ENCODE measurements at regions not wholly inside any gene's neighbourhood (a gene's known extent, or its start where the extent isn't known, plus 50 kb on each side); places are given as distances from the start of the nearest gene placed in this dataset.

GRCh38 chr13:68609661-68610060 lies 1379.5 kb upstream of the PCDH9 start:
- Histone ChIP-seq H2BK15ac (ENCODE audit: low read length) (no peak overlapping the region), H4K20me1 (replicated peaks in 1 of 2; ENCODE audit: control insufficient read depth in 1 of 2, insufficient read depth in 2 of 2, low read length in 2 of 2) (no peaks in the 10 kb centered on the region), H3K27me3 (replicated peaks in 1 of 4; ENCODE audit: control insufficient read depth in 3 of 4, extremely low read depth in 1 of 4, insufficient read depth in 3 of 4, low read length in 3 of 4) (no peaks in the 10 kb centered on the region), H3K18ac (ENCODE audit: extremely low read depth, low read length) (no peak overlapping the region), H3K79me1 (ENCODE audit: low read depth, low read length) (no peaks in the 10 kb centered on the region), H3K9me3 (ENCODE audit: insufficient read depth in 2 of 2, low read depth in 1 of 2, low read length in 1 of 2) (peaks cover 0 to 2% of the 10 kb centered on the region in 2 experiments; a peak in 1 of 4 replicates), H3K23me2 (ENCODE audit: low read depth, low read length) (no peaks in the 10 kb centered on the region), H3K4ac (replicated peaks; ENCODE audit: insufficient read length, low read depth, low read length) (no peak overlapping the region), H2BK5ac (ENCODE audit: low read depth, low read length) (no peak overlapping the region), H3K27ac (ENCODE audit: low read depth, low read length) (no peak overlapping the region), H3K4me1 (replicated peaks in 1 of 4; ENCODE audit: control insufficient read depth in 3 of 4, insufficient read depth in 4 of 4, low read length in 3 of 4) (no peaks in the 10 kb centered on the region), H3K9ac (replicated peaks in 1 of 4; ENCODE audit: extremely low read depth in 1 of 4, low read depth in 3 of 4, low read length in 3 of 4) (no peak overlapping the region), H3K79me2 (ENCODE audit: control insufficient read depth in 1 of 2, insufficient read depth in 2 of 2, low read length in 2 of 2) (no peaks in the 10 kb centered on the region), H2BK20ac (ENCODE audit: low read length) (no peak overlapping the region), H4K8ac (ENCODE audit: extremely low read depth, insufficient read depth, low read length) (no peak overlapping the region), H2BK12ac (ENCODE audit: low read depth, low read length) (no peak overlapping the region), H4K91ac (replicated peaks; ENCODE audit: insufficient read length, low read length) (no peak overlapping the region), H3K36me3 (ENCODE audit: control insufficient read depth in 2 of 4, insufficient read depth in 4 of 4, low read length in 3 of 4) (no peaks in the 10 kb centered on the region), H3K14ac (ENCODE audit: insufficient read length) (no peak overlapping the region), H3K4me2 (ENCODE audit: insufficient read depth in 1 of 2, low read depth in 2 of 2, low read length in 2 of 2) (no peak overlapping the region), H4K5ac (ENCODE audit: insufficient read length, low read depth, low read length) (no peak overlapping the region), H2AFZ (ENCODE audit: low read length) (peak overlapping the region; percentile 81), H2BK120ac (replicated peaks; ENCODE audit: low read depth, low read length) (no peak overlapping the region), H3K4me3 (ENCODE audit: extremely low read depth in 1 of 4, insufficient read depth in 2 of 4, low read depth in 3 of 4, low read length in 4 of 4) (no peak overlapping the region), H3K56ac (replicated peaks; ENCODE audit: insufficient read length, low read depth, low read length) (no peak overlapping the region), H3K23ac (ENCODE audit: insufficient read length) (no peak overlapping the region), H2AK5ac (ENCODE audit: low read depth, low read length) (no peak overlapping the region)
- no peak for FAIRE-seq
- WGBS, 2 experiments (ENCODE audit: extremely low coverage in 1 of 2, insufficient coverage in 1 of 2, insufficient read length in 1 of 2, insufficient replicate concordance in 2 of 2, low coverage in 1 of 2, low lambda C conversion rate in 2 of 2, missing lambda C conversion rate in 1 of 2): 89% methylated on average over 8 of the region's 8 CpGs; no CpG with 5 or more reads in 1 of the 2 experiments
- CTCF ChIA-PET (ENCODE audit: partially characterized antibody): interaction anchor here (1.2 kb wide), 1 partner anchor 160 kb away, joined by 4 read pairs; no protein-coding TSS in a partner anchor
- no peak for DNase-seq (ENCODE audit: low read depth in 1 of 2, low spot score in 2 of 2)
- POLR2A ChIA-PET (ENCODE audit: partially characterized antibody): no interaction called here
- TF ChIP-seq KDM1A (IDR thresholded peaks at IDR 0.05; ENCODE audit: borderline replicate concordance, low read length) (no peak), SP1 (IDR thresholded peaks at IDR 0.05; ENCODE audit: low read depth, low read length) (no peak), NANOG (IDR thresholded peaks at IDR 0.05; ENCODE audit: insufficient read depth, low read depth, low read length, poor library complexity, severe bottlenecking) (no peak), RAD21 (IDR thresholded peaks at IDR 0.05 in 1 of 2, conservative IDR thresholded peaks at IDR 0.05 in 1 of 2; ENCODE audit: low read depth in 2 of 2, low read length in 2 of 2) (no peak), ZNF274 (IDR thresholded peaks at IDR 0.05; ENCODE audit: borderline replicate concordance, extremely low read depth, low read length) (no peak), BACH1 (IDR thresholded peaks at IDR 0.05; ENCODE audit: low read length) (no peak), TCF12 (IDR thresholded peaks at IDR 0.05; ENCODE audit: low read depth, low read length) (no peak), JUND (IDR thresholded peaks at IDR 0.05; ENCODE audit: low read length) (no peak), GTF2F1 (IDR thresholded peaks at IDR 0.05; ENCODE audit: borderline replicate concordance, low read depth, low read length) (no peak), USF2 (IDR thresholded peaks at IDR 0.05; ENCODE audit: low read length) (no peak), FOSL1 (IDR thresholded peaks at IDR 0.05; ENCODE audit: insufficient read depth, low read depth, low read length) (no peak), SP2 (IDR thresholded peaks at IDR 0.05; ENCODE audit: low read length) (no peak), SP4 (IDR thresholded peaks at IDR 0.05; ENCODE audit: low read length) (no peak), SIX5 (IDR thresholded peaks at IDR 0.05; ENCODE audit: low read depth, low read length) (no peak)

Data from H1 (cell line).